Kidney (tissue), 13 donors: ENCODE measurements at regions not wholly inside any gene's neighbourhood (a gene's known extent, or its start where the extent isn't known, plus 50 kb on each side); places are given as distances from the start of the nearest gene placed in this dataset.

Experiments
- DNase-seq, 5 donors: peaks; one replicate each; pipeline ENCODE4 v3.0.0-alpha.2; 2013 to 2020
- FAIRE-seq: peaks from 2 replicates; lab custom pipeline; 2012; peaks lifted over from hg19 to GRCh38; lab: Jason Lieb, UNC
- H3K27ac ChIP-seq, 2 donors: one replicate each; pipeline ENCODE4 v1.7.0; 2013; ENCODE audit warnings: low read depth in 2 of 2, low read length in 2 of 2, inconsistent platforms in 1 of 2
- H3K27me3 ChIP-seq: one replicate; pipeline ENCODE4 v1.7.1; 2013; ENCODE audit warnings: low read length, inconsistent platforms; ENCODE audit not compliant: control insufficient read depth, insufficient read depth
- H3K36me3 ChIP-seq, 3 donors: one replicate each; pipeline versions ENCODE4 v1.7.0 to v1.7.1; 2013; ENCODE audit warnings: low read length in 3 of 3, control low read depth in 1 of 3, inconsistent platforms in 1 of 3; ENCODE audit not compliant: insufficient read depth in 3 of 3, control insufficient read depth in 2 of 3
- H3K4me1 ChIP-seq, 3 donors: one replicate each; pipeline versions ENCODE4 v1.7.0 to v1.7.1; 2013; ENCODE audit warnings: low read length in 3 of 3, inconsistent platforms in 1 of 3, low read depth in 1 of 3; ENCODE audit not compliant: control insufficient read depth in 2 of 3, insufficient read depth in 2 of 3
- H3K4me3 ChIP-seq, 3 donors: one replicate each; pipeline versions ENCODE4 v1.7.0 to v1.8.1; 2013; ENCODE audit warnings: low read length in 3 of 3, control low read depth in 1 of 3, inconsistent platforms in 1 of 3
- H3K9ac ChIP-seq, 3 donors: one replicate each; pipeline versions ENCODE4 v1.7.0 to v1.7.1; 2013; ENCODE audit warnings: low read length in 3 of 3, control low read depth in 1 of 3, inconsistent platforms in 1 of 3
- H3K9me3 ChIP-seq, 3 donors: one replicate each; pipeline versions ENCODE4 v1.7.0 to v1.7.1; 2013; ENCODE audit warnings: low read length in 3 of 3, control low read depth in 1 of 3, inconsistent platforms in 1 of 3; ENCODE audit not compliant: control insufficient read depth in 2 of 3, insufficient read depth in 1 of 3
- CTCF ChIP-seq: IDR thresholded peaks from 3 replicates; pipeline ENCODE4 v1.5.1; 2012; ENCODE audit warnings: mild to moderate bottlenecking, moderate library complexity, borderline replicate concordance; ENCODE audit not compliant: insufficient read depth; ENCODE audit errors: extremely low read depth
- intact Hi-C: fragments of 100-400 bp; cut with DNase I; formaldehyde crosslinking; loops from one replicate; pipeline ENCODE4 v1.11.1; 2022
- donor health status: control.
- donor health status: control.
- donor health status: control.
- donor health status: control.
- donor health status: control.
- donor health status: DM: yes; HTN: yes; CAD: no.
- donor health status: Normal renal cell carcinoma (clear cell type).

- H3K4me1 ChIP-seq, result no peaks in the 10 kb centered on the region
- H3K36me3 ChIP-seq, result no peaks in the 10 kb centered on the region
- H3K27ac ChIP-seq, result no peak overlapping the region
- no peak for DNase-seq
- H3K4me3 ChIP-seq, result no peak overlapping the region
- FAIRE-seq, result no peak
- no peak overlapping the region for H3K9ac ChIP-seq
- no peak for TF ChIP-seq CTCF
- peaks cover 2% of the 10 kb centered on the region for H3K27me3 ChIP-seq
- intact Hi-C loops, result no loop called here
- H3K9me3 ChIP-seq, result no peaks in the 10 kb centered on the region
Observed at GRCh38 chrX:113975441-113975840, 608.4 kb upstream of the HTR2C start.

GRCh38 chrX:113974881-113975280, 609.0 kb upstream of the HTR2C start:
- Histone ChIP-seq H3K36me3 (no peaks in the 10 kb centered on the region), H3K4me3 (no peak overlapping the region), H3K27ac (no peak overlapping the region), H3K27me3 (peaks cover 2% of the 10 kb centered on the region), H3K9ac (no peak overlapping the region), H3K4me1 (no peaks in the 10 kb centered on the region), H3K9me3 (no peaks in the 10 kb centered on the region)
- DNase-seq (no peak), FAIRE-seq (no peak)
- intact Hi-C loops, result no loop called here
- TF ChIP-seq CTCF, result no peak

DNA sequence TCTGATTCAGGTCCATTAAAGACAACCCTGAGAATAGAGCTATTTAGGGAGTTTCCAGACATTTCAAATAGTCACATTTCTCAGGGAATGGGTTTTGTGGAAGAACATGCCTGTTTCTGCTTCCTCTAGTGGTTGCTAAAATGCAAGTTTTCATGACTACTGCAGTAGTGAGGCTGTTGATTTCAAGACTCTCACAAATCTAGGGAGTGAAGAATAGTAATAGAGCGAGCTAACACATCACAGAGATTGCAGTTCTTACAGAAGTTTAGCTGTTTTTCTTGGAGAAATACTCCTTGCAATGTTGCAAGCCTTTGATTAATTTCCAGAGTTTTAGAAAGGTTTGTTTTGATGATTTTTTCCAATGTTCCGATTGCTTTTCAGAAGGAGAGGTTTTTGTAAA, 610.2 kb upstream of the HTR2C start:
- DNase-seq, result no peak
- Histone ChIP-seq H3K36me3 (no peaks in the 10 kb centered on the region), H3K9ac (no peak overlapping the region), H3K27me3 (peaks cover 2% of the 10 kb centered on the region), H3K9me3 (no peaks in the 10 kb centered on the region), H3K4me1 (no peaks in the 10 kb centered on the region), H3K27ac (no peak overlapping the region), H3K4me3 (no peak overlapping the region)
- intact Hi-C loops, result no loop called here
- TF ChIP-seq CTCF, result peak; percentile 3
- FAIRE-seq, result no peak

- H3K36me3 ChIP-seq, result no peaks in the 10 kb centered on the region
- DNase-seq, result no peak
- no peaks in the 10 kb centered on the region for H3K4me1 ChIP-seq
- no peak for TF ChIP-seq CTCF
- no peak overlapping the region for H3K9ac ChIP-seq
- no peak overlapping the region for H3K27ac ChIP-seq
- intact Hi-C loops, result no loop called here
- no peaks in the 10 kb centered on the region for H3K27me3 ChIP-seq
- no peaks in the 10 kb centered on the region for H3K9me3 ChIP-seq
- no peak for FAIRE-seq
- no peak overlapping the region for H3K4me3 ChIP-seq
Observed at GRCh38 chrX:113966791-113967190, 617.1 kb upstream of the HTR2C start.
